ENCODE measurements at regions not wholly inside any gene's neighbourhood (a gene's known extent, or its start where the extent isn't known, plus 50 kb on each side); places are given as distances from the start of the nearest gene placed in this dataset.

DNA sequence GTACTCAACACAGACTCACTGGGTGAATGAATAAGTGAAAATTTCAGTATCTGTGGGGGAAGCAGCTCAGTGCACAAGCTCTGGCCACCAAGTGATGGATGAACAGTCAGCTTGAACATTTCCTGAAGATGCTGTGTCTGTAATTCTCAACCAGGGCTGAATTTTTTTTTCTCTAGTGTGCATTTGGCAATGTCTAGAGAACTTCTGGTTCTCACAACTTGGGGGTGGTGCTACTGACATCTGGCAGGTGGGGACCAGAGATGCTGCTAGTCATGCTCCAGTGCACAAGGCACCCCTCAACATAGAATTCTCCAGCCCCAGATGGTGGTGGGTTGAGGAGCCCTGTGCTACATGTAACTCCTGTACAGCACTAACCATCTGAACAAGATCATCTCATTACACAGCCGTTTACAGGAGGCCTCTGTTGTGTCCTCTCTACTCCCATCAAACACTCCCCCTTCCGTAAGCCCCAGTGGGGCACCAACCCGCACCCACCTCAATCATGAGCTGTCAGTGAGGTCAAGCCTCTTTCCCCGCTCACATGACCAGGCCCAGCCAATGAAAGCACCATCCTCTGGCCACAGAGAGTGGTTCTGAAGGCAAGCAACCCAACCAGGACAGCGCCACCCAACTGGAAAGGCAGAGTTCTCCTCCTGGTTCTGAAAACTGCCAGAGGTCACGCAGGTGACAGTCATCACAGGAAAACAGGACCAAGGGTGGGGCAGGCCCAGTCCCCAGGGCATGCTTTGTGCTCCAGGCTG, 103.9 kb upstream of the PMEPA1 start:
- TF ChIP-seq, protein P1, sequence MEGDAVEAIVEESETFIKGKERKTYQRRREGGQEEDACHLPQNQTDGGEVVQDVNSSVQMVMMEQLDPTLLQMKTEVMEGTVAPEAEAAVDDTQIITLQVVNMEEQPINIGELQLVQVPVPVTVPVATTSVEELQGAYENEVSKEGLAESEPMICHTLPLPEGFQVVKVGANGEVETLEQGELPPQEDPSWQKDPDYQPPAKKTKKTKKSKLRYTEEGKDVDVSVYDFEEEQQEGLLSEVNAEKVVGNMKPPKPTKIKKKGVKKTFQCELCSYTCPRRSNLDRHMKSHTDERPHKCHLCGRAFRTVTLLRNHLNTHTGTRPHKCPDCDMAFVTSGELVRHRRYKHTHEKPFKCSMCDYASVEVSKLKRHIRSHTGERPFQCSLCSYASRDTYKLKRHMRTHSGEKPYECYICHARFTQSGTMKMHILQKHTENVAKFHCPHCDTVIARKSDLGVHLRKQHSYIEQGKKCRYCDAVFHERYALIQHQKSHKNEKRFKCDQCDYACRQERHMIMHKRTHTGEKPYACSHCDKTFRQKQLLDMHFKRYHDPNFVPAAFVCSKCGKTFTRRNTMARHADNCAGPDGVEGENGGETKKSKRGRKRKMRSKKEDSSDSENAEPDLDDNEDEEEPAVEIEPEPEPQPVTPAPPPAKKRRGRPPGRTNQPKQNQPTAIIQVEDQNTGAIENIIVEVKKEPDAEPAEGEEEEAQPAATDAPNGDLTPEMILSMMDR (IDR thresholded peaks at IDR 0.05) = no peak
- TF ChIP-seq POLR2A (IDR thresholded peaks at IDR 0.05) = no peak

Measured in uterus (tissue), 2 donors.